H7 (cell line): ENCODE measurements at regions not wholly inside any gene's neighbourhood (a gene's known extent, or its start where the extent isn't known, plus 50 kb on each side); places are given as distances from the start of the nearest gene placed in this dataset.
"Not testable (repeated sequence)": the region's sequence is repeated elsewhere in the genome, so short reads cannot be mapped to it uniquely, and the experiment has no call there.

ENCODE experiments used
- DNase-seq: peaks from one replicate; pipeline ENCODE4 v3.0.0; 2012
- H3K27me3 ChIP-seq: 2 replicates; pipeline ENCODE4 v1.6.0; 2011; ENCODE audit warnings: mild to moderate bottlenecking, low read length; ENCODE audit not compliant: control insufficient read depth, insufficient read depth
- H3K36me3 ChIP-seq: replicated peaks from 2 replicates; pipeline ENCODE4 v1.5.1; 2011; ENCODE audit warnings: low read length; ENCODE audit not compliant: control insufficient read depth, insufficient read depth
- H3K4me3 ChIP-seq: 2 replicates; pipeline ENCODE4 v1.5.1; 2011; ENCODE audit warnings: low read depth, mild to moderate bottlenecking, control low read depth, low read length, moderate library complexity; ENCODE audit not compliant: insufficient read depth

GRCh38 chr11:29129844-29130243 is 887.0 kb downstream of the KCNA4 start:
- no peak for DNase-seq
- no peaks in the 10 kb centered on the region for H3K27me3 ChIP-seq
- H3K4me3 ChIP-seq, result no peak overlapping the region
- no peaks in the 10 kb centered on the region for H3K36me3 ChIP-seq

DNA sequence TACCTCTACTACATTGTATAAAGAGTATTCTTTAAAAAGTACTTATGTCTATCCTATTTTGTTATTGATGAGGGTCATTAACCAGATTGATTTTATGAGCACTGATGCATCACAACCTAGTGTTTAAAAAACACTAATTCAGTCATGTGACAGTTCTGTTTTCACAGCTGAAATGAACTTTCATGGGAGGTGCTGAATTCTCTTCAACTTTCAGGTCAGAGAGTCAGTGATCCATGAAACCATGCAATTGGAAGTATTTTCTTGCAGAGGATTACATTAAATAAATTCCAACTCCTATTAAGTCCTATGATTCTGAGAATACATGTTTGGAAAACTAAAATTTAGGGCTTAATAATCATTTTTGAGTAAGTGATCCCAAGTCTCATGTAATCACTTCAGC is 889.4 kb downstream of the KCNA4 start:
- Histone ChIP-seq H3K4me3 (no peak overlapping the region), H3K27me3 (no peaks in the 10 kb centered on the region), H3K36me3 (no peaks in the 10 kb centered on the region)
- DNase-seq, result no peak

- DNase-seq, result no peak
- no peaks in the 10 kb centered on the region for H3K27me3 ChIP-seq
Measured at GRCh38 chr11:29125606-29126005, 891.2 kb downstream of the KCNA4 start.

GRCh38 chr11:29124470-29124869 is 892.4 kb downstream of the KCNA4 start:
- Histone ChIP-seq H3K4me3 (no peak overlapping the region), H3K27me3 (no peaks in the 10 kb centered on the region), H3K36me3 (no peaks in the 10 kb centered on the region)
- no peak for DNase-seq

More at GRCh38 chr11:29125606-29126005, 891.2 kb downstream of the KCNA4 start:
- Histone ChIP-seq H3K4me3 (no peak overlapping the region), H3K36me3 (no peaks in the 10 kb centered on the region)

DNA sequence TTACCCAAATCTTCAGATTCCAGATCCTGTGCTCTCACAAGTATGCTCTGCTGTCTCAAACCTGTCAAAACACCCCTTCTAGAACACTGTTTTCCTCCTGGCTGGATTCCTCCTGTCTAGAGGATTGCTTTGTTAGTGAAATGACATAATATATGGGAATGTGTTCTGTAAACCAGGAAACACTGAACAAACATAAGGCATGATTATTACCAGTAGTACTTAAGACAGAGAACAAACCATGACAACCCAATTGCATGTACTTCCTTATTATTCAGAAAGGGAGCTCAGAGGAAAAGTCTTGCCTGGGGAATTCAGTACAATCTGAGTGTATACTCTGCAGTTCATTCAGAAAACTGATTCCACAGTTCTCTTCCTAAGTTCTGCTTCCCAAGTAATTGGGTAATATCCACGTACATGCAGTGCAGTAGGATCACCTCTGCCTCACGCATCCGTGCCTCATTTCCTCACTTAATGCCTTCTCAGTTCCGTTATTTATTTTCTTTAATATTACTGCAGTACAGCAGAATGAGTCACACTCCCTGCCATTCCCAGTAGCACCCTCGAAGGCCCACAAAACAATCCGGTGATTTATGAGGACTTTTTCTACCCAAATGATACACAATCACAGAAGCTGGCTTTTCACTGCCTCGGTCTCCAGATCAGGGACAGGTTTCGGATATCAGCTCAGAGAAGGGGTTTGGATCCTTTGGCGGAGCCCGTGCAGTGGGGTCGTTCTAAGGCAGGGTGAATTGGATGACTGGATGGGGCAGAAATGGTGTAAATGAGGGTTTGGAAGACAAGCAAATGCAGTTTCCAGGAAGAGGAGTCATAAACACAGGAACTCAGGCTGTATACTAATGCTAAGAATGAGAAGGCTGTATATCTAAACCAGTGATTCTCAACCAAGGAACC is 896.9 kb downstream of the KCNA4 start:
- H3K27me3 ChIP-seq, result no peaks in the 10 kb centered on the region
- no peak for DNase-seq
- no peak overlapping the region for H3K4me3 ChIP-seq
- no peaks in the 10 kb centered on the region for H3K36me3 ChIP-seq

DNA sequence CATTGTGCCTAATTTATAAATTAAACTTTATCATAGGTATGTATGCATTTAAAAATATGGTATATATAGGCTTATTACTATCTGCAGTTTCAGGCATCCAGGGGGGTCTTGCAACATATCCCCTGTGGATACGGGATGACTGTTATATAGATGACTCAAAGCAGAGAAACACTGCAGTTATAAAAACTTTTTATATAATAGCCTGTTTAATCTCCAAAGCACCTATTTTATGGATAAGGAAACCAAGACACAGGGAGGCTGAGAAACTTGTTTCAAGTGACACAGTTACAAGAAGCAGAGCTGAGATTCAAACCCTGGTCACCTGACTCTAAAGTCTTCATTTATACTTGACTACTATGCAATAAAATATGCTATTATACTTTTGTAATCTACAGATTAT is 897.7 kb downstream of the KCNA4 start:
- Histone ChIP-seq H3K4me3 (no peak overlapping the region), H3K36me3 (no peaks in the 10 kb centered on the region), H3K27me3 (no peaks in the 10 kb centered on the region)
- DNase-seq, result no peak

GRCh38 chr11:29100967-29101366 is 915.9 kb downstream of the KCNA4 start:
- DNase-seq, result no peak
- H3K36me3 ChIP-seq, result no peaks in the 10 kb centered on the region
- no peak overlapping the region for H3K4me3 ChIP-seq
- no peaks in the 10 kb centered on the region for H3K27me3 ChIP-seq

DNA sequence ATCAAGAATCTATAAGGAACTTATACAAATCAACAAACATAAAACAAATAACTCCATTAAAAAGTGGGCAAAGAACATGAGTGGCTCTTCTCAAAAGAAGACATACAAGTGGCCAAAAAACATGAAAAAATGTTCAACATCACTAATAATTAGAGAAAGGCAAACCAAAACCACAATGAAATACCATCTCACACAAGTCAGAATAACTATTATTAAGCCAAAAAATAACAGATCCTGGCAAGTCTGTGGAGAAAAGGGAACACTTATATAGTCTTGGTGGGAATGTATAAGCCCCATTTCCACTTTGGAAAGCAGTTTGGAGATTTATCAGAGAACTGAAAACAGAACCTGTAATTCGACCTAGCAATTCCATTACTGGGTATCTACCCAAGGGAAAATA is 921.0 kb downstream of the KCNA4 start:
- Histone ChIP-seq H3K27me3 (no peaks in the 10 kb centered on the region), H3K36me3 (no peaks in the 10 kb centered on the region), H3K4me3 (no peak overlapping the region)
- DNase-seq, result no peak

GRCh38 chr11:29093416-29094120 is 923.3 kb downstream of the KCNA4 start:
- H3K4me3 ChIP-seq, result no peak overlapping the region
- H3K36me3 ChIP-seq, result no peaks in the 10 kb centered on the region
- no peaks in the 10 kb centered on the region for H3K27me3 ChIP-seq
- DNase-seq, result no peak

GRCh38 chr11:29087200-29087812 is 929.5 kb downstream of the KCNA4 start:
- Histone ChIP-seq H3K4me3 (no peak overlapping the region), H3K36me3 (no peaks in the 10 kb centered on the region), H3K27me3 (no peaks in the 10 kb centered on the region)
- DNase-seq, result no peak

GRCh38 chr11:29075726-29076125 is 941.1 kb downstream of the KCNA4 start:
- no peak for DNase-seq
- Histone ChIP-seq H3K27me3 (no peaks in the 10 kb centered on the region), H3K36me3 (no peaks in the 10 kb centered on the region), H3K4me3 (no peak overlapping the region)

- Histone ChIP-seq H3K4me3 (no peak overlapping the region), H3K27me3 (no peaks in the 10 kb centered on the region), H3K36me3 (no peaks in the 10 kb centered on the region)
- no peak for DNase-seq
Measured at GRCh38 chr11:29063630-29064361, 953.0 kb downstream of the KCNA4 start.

DNA sequence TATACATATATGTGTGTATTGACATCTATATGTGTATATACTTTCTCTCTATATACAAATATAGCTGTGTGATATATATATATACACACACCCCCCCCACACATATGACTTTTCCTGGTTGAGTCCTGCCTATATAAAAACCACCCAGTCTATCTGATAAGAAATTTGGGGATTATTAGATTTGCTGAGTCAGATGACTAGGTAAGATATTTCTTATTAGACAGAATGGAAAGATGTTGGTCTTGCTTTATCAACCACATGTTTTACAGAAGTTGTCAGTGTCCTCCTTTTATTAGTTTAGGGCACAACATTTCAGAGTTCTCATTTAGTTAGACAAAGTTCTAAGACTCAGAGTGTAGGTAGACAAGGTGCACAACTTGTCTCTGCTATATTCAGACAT is 953.3 kb downstream of the METTL15 start:
- Histone ChIP-seq H3K27me3 (no peaks in the 10 kb centered on the region), H3K4me3 (no peak overlapping the region), H3K36me3 (no peaks in the 10 kb centered on the region)
- DNase-seq, result no peak

DNA sequence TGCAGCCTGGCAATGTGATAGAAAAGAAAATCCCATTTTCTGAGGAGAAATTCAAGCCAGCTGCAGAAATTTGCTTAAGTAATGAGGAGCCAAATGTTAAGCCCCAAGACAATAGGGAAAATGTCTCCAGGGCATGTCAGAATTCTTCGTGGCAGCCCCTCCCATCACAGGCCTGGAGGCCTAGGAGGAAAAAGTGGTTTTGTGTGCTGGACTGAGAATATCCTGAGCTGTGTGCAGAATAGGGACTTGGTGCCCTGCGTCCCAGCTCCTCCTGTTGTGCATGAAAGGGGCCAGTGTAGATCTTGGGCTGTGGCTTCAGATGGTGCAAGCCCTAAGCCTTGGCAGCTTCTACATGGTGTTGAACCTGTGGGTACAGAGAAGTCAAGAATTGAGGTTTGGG is 948.3 kb downstream of the METTL15 start:
- not testable (repeated sequence) for H3K4me3 ChIP-seq, DNase-seq, H3K36me3 ChIP-seq, H3K27me3 ChIP-seq
